HG02571 (cell line): ENCODE measurements at regions not wholly inside any gene's neighbourhood (a gene's known extent, or its start where the extent isn't known, plus 50 kb on each side); places are given as distances from the start of the nearest gene placed in this dataset.
"Not testable (repeated sequence)": the region's sequence is repeated elsewhere in the genome, so short reads cannot be mapped to it uniquely, and the experiment has no call there.

Source experiments
- ATAC-seq: cut with Tn5 transposase; IDR thresholded peaks from one replicate; pipeline ENCODE4 v1.9.1; 2021; ENCODE audit warnings: mild to moderate bottlenecking, moderate library complexity; ENCODE audit not compliant: unreplicated experiment

DNA sequence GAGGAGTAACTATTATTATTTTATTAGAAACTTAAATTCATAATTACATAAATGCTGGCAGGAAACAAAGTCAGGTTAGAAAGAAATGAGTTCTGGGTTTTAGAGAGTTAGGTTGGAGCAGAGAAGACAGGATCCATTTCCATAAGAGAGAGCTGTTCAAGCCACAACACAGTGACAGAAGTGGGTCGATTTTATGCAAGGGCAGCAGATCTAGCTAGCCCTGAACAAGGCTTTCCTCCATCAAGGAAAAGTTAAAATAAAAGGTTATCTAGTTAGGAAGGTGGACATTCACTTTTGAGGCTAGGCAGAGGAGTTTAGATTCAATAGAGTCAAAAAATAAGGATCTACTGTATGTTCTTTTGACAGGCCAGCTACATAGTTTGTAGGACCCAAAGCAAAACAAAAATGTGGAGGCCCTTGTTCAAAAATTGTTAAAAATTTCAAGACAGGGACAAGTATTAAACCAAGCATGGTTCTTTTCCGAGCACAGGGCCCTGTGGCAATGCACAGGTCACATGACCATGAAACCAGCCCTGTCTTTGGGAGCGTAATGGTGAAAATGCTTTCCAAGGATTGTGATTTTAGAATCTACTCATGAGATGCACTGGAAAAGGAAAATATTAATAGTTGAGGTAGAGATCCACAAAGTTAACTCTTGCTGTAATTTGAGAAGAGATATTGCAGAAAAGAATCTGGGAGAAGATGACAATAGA lies 91.2 kb upstream of the CREB1 start:
- no peak for ATAC-seq

- ATAC-seq, result not testable (repeated sequence)
Observed at GRCh38 chr2:207439881-207440280, 89.9 kb upstream of the CREB1 start.

- ATAC-seq, result no peak
Observed at GRCh38 chr2:207444756-207445155, 85.0 kb upstream of the CREB1 start.

- ATAC-seq, result no peak
Observed at GRCh38 chr2:207446653-207447052, 83.1 kb upstream of the CREB1 start.

GRCh38 chr2:207448006-207448405 lies 81.8 kb upstream of the CREB1 start:
- ATAC-seq, result no peak

- no peak for ATAC-seq
Observed at GRCh38 chr2:207449642-207450165, 80.1 kb upstream of the CREB1 start.

DNA sequence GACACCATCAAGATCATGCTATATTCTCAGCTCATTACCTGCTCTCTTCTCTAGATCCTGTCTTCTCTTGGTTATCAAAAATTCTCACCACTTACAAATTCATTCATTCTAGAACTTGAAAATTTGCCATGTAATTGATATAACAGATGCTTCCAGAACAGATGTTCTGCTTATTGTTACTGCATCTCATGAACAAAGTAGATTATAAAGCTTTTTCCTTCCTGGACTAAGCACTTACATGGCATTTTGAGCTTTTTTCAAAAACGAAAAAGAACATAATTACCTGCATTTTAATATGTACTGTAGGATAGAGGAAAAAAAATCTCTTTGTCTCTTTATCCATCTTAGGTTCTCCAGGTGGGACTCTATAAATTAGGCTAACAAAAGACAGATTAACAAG lies 79.6 kb upstream of the CREB1 start:
- no peak for ATAC-seq

DNA sequence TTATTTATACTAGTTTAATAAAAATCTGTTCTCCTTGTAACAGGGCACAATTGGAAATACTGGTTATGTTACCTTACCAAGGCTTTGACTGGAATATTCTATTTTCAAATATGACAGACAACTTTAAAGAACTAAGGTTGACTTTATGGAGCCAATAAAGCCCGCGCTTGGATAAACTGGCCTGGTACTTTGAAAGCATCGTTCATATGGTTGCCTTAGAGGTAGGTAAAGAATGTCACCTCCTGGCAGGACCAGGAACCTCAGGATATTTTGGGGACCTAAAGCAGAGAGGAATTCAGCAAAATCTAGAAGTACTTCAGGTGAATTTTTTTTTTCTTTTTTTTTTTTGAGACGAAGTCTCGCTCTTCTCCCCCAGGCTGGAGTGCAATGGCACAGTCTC lies 71.2 kb upstream of the CREB1 start:
- ATAC-seq, result no peak

GRCh38 chr2:207459990-207460757 lies 69.6 kb upstream of the CREB1 start:
- no peak for ATAC-seq

- no peak for ATAC-seq
Observed at GRCh38 chr2:207463433-207463832, 66.3 kb upstream of the CREB1 start.

GRCh38 chr2:207464007-207464406 lies 65.8 kb upstream of the CREB1 start:
- no peak for ATAC-seq

- ATAC-seq, result no peak
Observed at GRCh38 chr2:207465894-207466293, 63.9 kb upstream of the CREB1 start.

GRCh38 chr2:207467716-207468347 lies 61.9 kb upstream of the CREB1 start:
- peak; percentile 79 for ATAC-seq

- ATAC-seq, result no peak
Observed at GRCh38 chr2:207468488-207468887, 61.3 kb upstream of the CREB1 start.

GRCh38 chr2:207469451-207469850 lies 60.3 kb upstream of the CREB1 start:
- ATAC-seq, result no peak

- ATAC-seq, result no peak
Observed at GRCh38 chr2:207469943-207470729, 59.6 kb upstream of the CREB1 start.

- no peak for ATAC-seq
Observed at GRCh38 chr2:207471261-207471660, 58.5 kb upstream of the CREB1 start.

DNA sequence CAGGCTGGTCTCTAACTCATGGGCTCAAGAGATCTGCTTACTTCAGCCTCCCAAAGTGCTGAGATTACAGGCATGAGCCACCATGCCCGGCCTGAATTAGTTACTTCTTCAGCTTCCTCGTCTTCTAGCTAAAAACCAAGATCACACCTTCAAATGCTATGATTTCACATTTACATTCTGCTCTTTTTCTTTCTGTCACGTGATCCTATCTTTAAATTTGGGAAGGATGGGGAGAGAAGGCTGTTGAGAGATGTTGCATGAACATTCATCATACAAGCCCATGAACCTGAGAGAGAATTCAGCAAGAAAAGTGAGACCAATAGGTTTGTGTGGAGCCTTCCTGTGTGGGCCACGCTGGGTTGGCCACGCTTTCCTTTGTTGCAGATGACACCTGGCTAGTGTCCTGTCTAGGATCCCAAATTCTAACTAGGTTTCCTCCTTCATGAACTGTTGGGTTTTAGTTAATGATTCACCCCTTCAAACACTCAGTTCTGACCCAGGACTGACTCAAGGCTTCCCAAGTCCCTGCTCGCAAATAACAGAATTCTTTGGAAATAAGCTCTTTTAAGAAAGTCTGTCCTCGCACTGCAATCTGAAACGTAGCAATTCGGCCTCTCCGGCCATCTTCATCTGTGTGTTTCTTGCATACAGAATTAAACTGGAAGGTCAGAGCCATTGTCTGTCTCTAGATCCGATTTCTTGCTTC lies 57.3 kb upstream of the CREB1 start:
- no peak for ATAC-seq

GRCh38 chr2:207473049-207473930 lies 56.5 kb upstream of the CREB1 start:
- no peak for ATAC-seq

DNA sequence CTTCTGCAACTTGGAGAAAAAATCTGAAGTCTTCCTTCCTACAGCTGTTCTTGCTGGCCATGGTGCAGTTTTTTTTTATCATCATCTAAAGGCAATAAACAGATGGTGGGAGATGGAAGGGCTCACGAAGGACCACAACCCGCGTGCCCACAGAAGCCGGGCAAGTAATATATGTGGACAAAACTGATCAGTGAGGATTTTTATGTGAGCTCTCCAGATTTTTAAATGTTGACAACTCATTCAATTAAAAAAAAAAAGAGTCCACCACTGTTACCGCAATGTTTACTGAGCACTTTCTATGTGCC lies 55.9 kb upstream of the CREB1 start:
- no peak for ATAC-seq
